Cerebellar cortex (tissue), 1 donor: ENCODE measurements at regions not wholly inside any gene's neighbourhood (a gene's known extent, or its start where the extent isn't known, plus 50 kb on each side); places are given as distances from the start of the nearest gene placed in this dataset.
A peak's percentile ranks its signal among the peaks of the same experiment; 100 is the strongest.
"Not testable (repeated sequence)": the region's sequence is repeated elsewhere in the genome, so short reads cannot be mapped to it uniquely, and the experiment has no call there.

Source experiments
- DNase-seq: peaks from one replicate; pipeline ENCODE4 v3.0.0-alpha.2; 2015; ENCODE audit warnings: low spot score

DNA sequence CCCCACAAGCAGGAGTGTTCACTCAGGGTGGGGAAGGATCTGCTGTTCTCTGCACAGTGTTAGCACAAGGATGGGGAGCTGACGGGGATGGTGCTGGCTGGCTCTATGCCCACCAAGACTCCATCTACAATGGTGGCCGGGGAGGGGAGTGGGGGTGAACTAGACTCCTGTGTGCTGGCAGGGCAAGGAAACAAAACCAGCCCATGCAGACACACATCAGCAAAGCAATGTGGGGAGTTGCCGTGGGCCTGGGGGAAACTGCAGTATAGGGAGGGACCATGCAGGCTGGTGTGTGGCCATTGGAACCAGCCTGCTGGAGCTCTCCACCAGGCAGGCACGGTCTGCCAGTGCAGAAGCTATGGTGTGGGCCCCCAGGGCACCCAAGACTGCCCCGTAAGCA, 195.1 kb downstream of the PWWP3B start:
- no peak for DNase-seq

DNA sequence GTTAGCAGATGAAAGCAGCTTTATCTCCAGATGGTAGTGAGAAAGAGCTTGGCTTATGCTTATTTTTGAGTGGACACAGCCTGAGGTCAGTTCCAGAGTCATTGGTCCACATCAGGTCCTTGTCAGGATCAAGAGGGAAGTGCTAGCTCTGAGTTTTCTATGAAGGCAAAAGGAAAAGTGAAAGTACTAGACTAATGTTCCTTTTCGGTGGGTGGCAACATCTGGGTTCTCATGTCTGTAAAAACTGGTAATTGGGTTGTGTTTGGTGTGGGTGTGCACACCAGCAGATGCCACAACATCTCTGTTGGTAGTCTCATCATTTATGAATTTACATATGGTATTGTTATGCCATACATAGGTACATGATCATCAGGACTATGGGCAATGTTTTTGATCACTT, 210.5 kb downstream of the PWWP3B start:
- no peak for DNase-seq

DNA sequence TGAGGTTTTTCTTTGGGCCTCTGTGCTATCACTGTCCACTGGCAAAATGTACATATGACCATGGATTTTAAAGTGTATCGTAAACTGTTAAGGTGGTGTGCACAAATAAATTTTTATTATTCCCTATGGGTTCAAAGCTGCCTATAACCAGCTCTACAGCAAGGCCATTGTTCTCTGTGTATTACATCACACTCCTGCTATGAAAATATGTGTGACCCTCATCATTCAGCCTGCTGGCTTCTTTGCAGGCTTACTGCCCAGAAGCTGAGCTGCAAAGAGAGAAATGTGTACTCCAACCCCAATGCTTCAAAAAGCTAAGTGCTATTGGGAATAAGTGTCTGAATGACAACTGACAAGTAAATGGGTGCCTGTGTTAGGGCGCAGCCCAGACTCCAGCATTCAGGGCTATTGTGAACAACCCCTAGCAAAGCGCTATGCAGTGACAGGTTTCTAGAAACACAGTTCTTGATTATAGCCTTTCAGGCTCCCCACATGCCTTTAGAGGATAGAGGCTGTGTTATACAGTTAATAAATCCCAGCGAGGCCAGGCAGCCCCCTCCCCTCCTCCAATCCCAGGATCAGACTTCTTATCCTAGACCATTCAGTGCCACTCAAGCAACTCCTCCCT, 220.4 kb upstream of the RADX start:
- DNase-seq, result no peak

DNA sequence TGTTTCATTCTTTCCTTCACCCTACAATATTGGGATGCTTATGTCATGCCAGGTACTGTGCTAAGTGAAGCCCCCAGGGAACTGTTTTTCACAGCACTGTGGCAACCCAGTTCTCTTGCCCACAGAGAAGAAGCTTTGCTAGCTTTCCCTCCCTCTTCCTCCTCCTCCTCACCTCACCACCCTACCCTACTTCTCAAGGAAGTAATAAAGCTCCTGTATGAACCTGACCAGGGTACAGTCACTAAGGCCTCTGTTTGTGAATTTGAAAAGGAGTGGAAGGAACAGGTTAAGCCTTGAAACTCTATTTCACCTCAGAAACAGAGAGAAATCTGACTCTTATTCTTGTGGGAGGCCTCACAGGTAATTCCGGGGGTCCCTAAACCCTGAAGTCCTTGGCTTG, 219.4 kb upstream of the RADX start:
- DNase-seq, result no peak

DNA sequence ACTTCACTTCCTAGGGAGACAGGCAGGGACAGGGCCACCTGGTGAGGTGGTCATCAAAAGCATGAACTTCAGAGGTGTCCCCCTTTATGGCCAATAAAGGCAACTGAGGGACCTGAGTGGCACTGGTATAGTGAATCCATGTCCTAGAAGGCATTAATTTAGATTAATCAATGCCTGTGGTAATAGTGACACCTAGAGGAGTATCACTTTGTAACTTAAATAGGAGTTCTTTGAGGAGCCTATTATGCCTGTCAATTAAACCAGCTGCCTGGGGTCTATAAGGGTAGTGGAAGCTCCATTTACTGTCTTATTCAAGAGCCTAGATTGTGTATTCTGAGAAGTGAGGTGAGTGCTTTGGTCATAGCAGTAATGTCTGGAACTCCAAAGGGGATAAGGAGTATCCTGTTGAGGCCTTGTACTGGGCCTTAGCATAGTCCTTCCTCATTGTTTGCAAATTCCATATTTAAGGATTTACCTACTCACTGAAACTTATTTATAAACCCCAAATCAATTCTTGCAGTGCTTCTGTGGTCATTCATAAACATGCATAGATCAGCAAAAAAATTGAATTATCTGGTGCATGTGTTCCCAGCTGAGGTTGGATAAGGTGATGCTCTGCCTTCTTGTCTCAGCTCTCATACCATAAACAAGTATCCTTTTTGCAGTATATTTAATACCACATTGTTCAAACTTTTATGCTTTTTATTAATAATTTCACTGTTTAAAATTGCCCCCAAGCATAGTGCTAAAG, 213.8 kb upstream of the RADX start:
- DNase-seq, result no peak

DNA sequence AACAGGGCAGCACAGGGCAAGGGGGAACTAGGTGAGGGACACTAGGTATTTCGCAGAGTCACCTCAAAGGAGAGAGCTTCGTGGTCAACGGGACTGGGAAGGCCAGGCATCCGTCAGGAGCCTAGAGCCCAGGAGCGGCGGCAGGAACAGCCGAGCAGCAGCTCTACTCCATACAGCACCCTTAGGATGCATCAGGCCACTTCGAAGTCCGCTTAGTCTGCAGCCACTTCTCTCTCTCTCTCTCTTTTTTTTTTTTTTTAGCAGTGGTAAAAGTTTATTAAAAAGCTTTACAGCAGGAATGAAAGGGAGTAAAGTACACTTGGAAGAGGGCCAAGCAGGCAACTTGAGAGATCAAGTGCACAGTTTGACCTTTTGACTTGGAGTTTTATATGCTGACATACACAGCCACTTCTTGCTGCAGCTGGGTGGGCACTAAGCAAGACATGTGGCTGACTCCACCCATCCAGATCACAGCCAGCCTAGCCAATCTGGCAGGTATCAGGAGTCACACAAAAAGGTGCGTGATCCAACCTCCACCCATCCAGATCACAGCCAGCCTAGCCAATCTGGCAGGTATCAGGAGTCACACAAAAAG, 209.7 kb upstream of the RADX start:
- DNase-seq, result no peak

DNA sequence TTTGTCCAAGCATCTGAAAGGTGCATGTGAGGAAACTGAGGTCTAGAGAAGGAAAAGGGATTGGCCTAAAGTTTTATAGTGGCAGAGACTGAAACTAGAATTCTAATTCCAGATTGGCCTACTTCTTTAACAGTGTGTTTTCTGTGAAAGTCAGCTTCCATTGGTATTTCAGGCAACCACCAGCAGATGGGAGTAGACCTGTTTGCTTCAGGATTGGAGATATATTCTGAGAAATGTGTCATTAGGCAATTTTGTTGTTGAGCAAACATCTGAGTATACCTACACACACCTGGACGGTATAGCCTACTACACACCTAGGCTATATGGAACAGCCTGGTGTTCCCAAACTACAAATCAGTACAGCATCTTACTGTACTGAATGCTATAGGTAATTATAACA, 207.3 kb upstream of the RADX start:
- DNase-seq, result no peak

DNA sequence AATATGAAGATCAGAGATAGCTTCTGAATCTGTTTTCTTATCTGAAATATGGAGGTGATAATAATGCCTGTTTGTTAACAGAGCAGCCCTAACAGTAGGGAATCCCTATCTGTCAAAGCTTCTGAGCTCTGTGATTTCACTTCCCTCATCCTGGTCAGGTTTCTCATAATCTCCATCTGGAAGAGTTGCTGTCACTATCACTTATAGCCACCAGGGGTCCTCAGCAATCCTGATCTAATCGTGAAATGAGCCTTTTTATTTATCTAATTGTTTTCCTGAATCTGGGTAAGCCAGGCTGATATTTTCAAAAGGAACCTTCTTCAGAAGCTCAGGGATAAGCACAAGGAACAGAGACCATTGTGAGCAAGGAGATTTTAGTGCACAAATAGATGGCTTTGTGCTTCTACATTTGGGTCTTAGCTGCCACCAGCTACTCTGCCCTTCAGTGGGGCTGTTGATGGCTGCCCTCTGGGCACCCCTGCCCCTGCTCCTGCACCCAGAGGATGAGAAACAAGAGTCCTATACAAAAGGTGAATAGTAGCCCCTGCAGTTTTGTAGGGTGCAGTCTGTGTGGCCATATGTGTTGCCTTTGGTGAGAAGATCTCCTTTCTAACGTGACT, 196.4 kb upstream of the RADX start:
- DNase-seq, result peak; percentile 0

DNA sequence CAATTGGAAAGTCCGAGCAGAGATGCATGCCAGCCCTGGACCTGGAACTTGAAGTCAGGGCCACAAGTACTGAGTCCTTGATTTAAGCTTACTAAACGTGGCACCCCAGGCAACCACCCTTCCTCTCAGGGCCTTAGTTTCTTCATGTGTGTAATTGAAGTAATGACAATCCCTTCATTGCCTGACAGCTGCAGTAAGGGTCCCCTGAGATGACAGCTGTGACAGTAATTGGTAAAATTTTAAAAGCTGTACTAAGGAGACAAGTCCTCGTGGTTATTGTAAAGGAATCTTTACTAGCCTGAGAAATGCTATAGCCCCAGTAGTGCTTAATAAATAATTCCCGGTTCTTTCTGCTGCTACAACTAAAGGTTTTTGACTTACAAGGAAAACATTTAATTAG, 175.1 kb upstream of the RADX start:
- DNase-seq, result no peak

DNA sequence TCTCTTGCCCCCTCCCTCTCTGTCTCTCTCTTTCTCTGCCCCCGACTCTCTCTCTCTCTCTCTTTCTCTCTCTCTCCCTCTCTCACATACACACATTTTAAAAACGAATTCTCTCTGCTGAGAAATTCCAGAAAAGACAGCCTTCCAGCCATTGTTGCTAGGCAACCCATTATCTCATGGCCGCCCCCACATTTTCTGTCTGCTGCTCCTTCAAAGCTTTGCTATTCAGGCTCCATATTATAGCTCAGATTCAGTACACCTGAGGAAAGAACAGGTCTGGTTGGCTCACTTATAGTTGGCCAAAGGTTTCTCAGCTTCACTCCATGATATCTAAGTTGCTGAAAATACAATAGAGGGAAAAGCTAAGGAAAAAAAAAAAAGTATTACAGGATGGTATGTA, 174.4 kb upstream of the RADX start:
- DNase-seq, result no peak

DNA sequence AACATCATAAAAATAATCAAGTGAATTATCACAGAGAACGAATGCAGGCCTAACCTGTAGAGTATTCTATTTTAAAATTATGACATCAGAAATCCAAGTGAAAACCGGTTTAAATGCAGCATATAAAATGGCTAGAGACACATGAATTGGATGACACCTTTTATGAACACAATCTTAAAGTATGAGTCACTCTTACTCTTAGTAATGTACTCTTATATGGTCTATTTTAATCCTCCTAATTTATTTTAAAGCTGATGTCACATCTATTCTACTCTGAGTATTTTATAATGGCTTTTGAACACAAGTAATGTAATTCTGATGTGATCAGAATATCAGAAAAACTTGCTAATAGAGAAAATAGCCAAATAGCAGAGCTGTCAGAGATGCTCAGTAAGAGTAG, 161.4 kb upstream of the RADX start:
- DNase-seq, result no peak

DNA sequence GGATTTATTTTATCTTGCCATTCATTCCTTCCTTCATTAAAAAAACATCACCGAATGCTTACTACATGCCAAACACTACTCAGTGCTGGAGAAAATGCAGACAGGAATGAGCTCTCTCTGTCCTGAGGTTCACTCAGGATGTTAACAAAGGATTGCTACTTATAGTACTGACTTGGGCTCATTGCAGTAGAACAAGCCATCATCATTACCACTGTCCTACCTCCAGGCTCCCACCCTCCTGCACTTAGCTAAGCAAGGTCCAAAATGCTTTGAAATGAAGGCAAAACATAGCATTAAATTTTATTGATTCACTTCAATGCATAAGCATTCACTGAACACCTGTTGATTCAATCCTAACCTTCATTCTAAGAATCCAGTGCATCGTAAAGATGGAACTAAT, 159.8 kb upstream of the RADX start:
- no peak for DNase-seq

DNA sequence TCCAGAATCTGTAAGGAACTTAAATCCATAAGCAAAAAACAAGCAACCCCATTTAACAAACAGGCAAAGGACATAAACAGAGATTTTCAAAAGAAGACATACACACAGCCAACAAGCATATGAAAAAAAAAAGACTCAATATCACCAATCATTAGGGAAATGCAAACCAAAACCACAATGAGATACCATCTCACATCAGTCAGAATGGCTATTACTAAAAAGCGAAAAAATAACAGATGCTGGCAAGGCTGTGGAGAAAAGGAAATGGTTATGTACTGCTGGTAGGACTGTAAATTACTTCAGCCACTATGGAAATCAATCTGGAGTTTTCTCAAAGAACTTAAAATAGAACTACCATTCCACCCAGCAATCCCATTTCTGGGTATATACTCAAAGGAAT, 156.8 kb upstream of the RADX start:
- no peak for DNase-seq

DNA sequence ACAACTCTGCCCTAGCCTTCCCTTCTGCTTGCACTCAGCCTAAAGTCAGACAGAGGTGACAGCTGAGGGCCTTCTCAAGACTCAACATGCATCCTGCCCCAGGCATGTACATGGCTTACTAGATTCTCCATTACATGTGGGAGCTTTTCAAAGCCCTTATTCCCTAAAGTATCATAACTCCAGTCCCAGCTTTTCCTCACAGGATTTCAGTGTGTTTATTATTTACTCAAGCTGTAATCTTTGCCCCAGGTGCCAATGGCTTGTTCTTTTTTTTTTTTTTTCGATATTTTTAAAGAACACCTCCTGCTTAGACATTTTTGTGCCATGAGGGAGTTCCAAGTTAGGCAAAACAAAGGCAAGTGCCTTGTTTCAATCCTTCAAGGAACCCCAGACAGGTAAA, 154.0 kb upstream of the RADX start:
- DNase-seq, result no peak

DNA sequence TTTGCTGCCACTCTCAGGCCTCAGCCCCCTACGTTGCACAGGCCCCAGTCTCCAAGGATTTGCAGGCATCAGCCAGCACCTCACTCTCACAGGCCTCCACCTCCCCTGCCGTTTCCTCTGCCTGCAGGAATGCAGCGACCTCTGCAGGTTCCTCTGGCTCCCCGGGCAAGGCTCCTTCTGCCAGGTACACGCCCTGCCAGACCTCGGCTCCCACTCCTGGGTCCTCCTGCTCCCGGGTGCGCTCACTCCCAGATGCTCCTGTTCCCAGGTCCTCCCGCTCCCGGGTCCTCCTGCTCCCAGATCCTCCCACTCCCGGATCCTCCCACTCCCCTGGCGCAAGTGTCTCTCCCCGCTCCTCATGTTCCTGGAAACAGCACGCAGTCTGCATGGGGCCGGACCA, 144.4 kb upstream of the RADX start:
- DNase-seq, result no peak

DNA sequence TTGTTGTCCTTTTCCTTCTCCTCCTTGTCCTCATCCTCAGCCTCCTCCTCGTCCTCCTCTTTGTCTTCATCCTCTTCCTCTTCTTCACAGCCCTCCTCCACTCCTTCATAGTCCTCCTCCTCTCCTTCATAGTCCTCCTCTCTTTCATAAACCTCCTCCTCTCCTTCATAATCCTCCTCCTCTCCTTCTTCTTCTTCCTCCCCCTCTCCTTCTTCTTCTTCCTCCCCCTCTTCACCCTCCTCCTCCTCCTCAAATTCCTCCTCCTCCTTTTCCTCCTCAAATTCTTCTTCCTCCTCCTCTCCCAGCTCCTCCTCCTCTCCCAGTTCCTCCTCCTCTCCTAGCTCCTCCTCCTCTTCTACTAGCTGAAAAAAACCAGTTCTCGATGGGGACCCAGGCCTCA, 143.8 kb upstream of the RADX start:
- DNase-seq, result no peak

DNA sequence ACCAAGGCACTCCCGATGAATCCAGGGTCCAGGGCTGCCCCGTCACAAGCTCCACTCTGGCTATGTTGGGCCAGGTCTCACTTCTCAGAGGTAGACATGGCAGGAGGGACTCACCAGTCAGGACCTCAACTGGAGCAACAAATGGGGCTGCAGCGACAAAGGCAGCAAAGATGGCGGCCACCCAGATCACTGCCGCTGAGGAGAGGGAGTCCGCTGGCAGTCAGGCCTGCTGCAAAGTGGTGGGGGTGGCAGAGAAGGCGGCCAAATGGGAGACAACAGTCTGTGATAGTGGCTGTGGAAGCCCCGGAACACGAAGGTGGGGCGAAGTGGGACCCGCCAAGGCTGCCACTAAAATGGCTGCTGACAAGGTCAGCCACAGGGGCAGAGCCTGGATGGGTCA, 143.3 kb upstream of the RADX start:
- DNase-seq, result no peak

DNA sequence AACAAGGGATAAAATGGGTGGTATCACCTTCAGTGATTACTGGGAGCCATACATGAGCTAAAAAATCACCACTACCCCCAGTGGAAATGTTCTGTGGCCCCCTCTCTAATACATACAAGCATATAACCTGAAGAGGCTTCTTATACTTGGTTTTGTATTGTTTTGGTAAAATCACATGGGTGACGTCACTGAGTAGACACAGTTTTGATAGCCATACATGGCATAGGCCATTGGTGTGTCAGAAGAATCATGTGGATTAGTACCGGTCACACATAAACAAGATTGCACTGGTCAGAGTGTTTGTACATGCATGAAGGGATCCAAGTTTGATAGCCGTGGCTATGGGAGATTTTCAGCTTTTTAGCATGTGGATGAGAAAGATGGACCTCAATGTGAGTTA, 131.9 kb upstream of the RADX start:
- DNase-seq, result no peak

DNA sequence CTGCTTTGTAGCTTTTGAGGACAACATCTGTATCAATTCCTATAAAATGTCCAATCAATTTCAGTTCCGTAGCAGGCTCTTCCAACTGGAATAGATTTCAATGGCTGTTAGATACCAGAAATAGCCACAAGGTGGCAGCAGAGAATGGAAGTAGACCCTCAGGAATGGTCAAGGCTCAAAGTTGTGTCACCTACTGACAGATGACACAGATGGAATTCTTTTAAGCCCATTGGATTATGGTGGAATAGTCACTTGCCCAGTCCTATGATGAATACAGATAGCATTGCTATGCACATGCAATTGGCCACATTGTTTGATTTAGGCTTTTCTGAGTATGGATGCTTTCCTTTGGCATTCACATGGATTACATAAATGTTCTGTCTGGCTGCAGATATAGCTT, 130.4 kb upstream of the RADX start:
- DNase-seq, result peak; percentile 23

DNA sequence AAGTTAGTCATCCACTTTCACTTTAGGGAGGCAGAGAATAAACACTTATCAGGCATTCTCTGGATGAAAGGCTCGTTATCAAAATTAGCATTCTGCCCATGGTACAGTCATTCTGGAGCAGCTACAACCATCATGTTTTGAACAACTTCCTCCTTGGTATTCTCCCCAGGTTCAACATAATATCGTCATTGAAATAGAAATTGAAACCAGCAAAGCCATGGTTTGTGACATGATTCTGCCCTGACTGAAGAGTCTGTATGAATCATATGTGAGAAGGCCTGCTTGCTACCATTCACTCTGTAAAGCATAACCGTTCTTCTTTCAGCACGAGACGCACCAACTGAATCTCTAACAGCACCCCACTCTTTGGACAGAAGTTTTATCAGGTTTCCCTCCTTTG, 127.5 kb upstream of the RADX start:
- no peak for DNase-seq

DNA sequence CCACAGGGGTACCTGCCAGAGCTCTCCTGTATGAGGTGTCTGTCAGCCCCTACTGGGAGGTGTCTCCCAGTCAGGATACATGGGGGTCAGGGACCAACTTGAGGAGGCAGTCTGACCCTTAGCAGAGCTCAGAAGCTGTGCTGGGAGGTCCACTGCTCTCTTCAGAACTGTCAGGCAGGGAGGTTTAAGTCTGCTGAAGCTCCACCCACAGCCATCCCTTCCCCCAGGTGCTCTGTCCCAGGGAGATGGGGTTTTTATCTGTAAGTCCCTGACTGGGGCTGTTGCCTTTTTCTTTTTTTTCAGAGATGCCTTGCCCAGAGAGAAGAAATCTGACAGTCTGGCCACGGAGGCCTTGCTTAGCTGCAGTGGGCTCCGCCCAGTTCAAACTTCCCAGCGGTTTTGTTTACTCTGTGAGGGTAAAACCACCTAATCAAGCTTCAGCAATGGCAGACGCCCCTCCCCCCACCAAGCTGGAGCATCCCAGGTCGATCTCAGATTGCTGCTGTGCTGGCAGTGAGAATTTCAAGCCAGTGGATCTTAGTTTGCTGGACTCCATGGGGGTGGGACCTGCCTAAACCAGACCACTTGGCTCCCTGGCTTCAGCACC, 118.5 kb upstream of the RADX start:
- DNase-seq, result not testable (repeated sequence)

DNA sequence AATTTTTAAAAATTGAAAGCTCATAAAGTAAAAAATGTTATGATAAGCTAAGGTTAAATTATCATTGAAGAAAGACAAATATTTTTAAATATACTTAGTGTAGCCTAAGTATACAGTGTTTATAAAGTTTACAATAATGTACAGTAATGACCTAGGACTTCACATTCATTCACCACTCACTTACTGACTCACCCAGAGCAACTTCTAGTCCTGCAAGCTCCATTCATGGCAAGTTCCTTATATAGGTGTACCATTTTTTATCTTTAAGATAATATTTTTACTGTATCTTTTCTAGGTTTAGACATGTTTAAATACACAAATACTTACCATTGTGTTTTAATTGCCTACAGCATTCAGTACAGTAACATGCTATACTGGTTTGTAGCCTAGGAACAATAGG, 112.3 kb upstream of the RADX start:
- DNase-seq, result no peak
